SK-N-SH (cell line): ENCODE measurements at regions not wholly inside any gene's neighbourhood (a gene's known extent, or its start where the extent isn't known, plus 50 kb on each side); places are given as distances from the start of the nearest gene placed in this dataset.

Experiments
- CTCF ChIP-seq: fragments of 200-600 bp; sonication (generic); IDR thresholded peaks from 2 replicates; pipeline ENCODE4 v1.6.1; 2017; ENCODE audit warnings: antibody characterized with exemption, mild to moderate bottlenecking, moderate library complexity
- EP300 ChIP-seq, 2 experiments: IDR thresholded peaks; 2 replicates each; pipeline versions ENCODE4 v1.4.0 to v1.6.1; 2012; ENCODE audit warnings: borderline replicate concordance in 1 of 2, low read depth in 1 of 2, low read length in 1 of 2
- FOXM1 ChIP-seq: IDR thresholded peaks from 2 replicates; pipeline ENCODE4 v1.4.0; 2012; ENCODE audit warnings: low read depth, mild to moderate bottlenecking
- MEF2A ChIP-seq: IDR thresholded peaks from 2 replicates; pipeline ENCODE4 v1.4.0; 2012; ENCODE audit warnings: low read depth, borderline replicate concordance
- MXI1 ChIP-seq: IDR thresholded peaks from 2 replicates; pipeline ENCODE4 v1.6.1; 2012; ENCODE audit warnings: mild to moderate bottlenecking, low read depth, low read length, improper control_type of control experiment
- POLR2AphosphoS5 ChIP-seq: IDR thresholded peaks from 2 replicates; pipeline ENCODE4 v1.6.1; 2012; ENCODE audit warnings: low read depth, low read length
- SMC3 ChIP-seq: IDR thresholded peaks from 2 replicates; pipeline ENCODE4 v1.6.1; 2012; ENCODE audit warnings: low read depth, low read length, improper control_type of control experiment
- TCF12 ChIP-seq: IDR thresholded peaks from 2 replicates; pipeline ENCODE4 v1.4.0; 2012

- no peak for TF ChIP-seq CTCF
- TF ChIP-seq TCF12: peak; percentile 32; the same call in 1 of the 2 replicates
- TF ChIP-seq MXI1: no peak
- TF ChIP-seq SMC3: no peak
- no peak for TF ChIP-seq EP300 (IDR thresholded peaks at IDR 0.05; ENCODE audit: borderline replicate concordance in 1 of 2, low read depth in 1 of 2, low read length in 1 of 2)
- TF ChIP-seq MEF2A: no peak
- TF ChIP-seq FOXM1: no peak
- no peak for TF ChIP-seq POLR2AphosphoS5
Observed at GRCh38 chr4:15149839-15150592, 147.7 kb downstream of the CPEB2 start.
